HCT116 (cell line): ENCODE measurements at regions not wholly inside any gene's neighbourhood (a gene's known extent, or its start where the extent isn't known, plus 50 kb on each side); places are given as distances from the start of the nearest gene placed in this dataset.

Experiments used
- CEBPB ChIP-seq: IDR thresholded peaks from 2 replicates; pipeline ENCODE4 v1.6.1; 2012; ENCODE audit warnings: low read depth
- CTCF ChIP-seq, 3 experiments: fragments of 200-600 bp in 1 of 3; sonication (generic) in 1 of 3; IDR thresholded peaks in 2 of 3; conservative IDR thresholded peaks in 1 of 3; 2 replicates each; pipeline ENCODE4 v1.5.1; 2012 to 2017; ENCODE audit warnings: low read depth in 2 of 3, low read length in 2 of 3, antibody characterized with exemption in 1 of 3, borderline replicate concordance in 1 of 3, control low read depth in 1 of 3, mild to moderate bottlenecking in 1 of 3, mixed read lengths in 1 of 3, mixed run types in 1 of 3, moderate library complexity in 1 of 3; ENCODE audit not compliant: insufficient read depth in 1 of 3
- EZH2 ChIP-seq: fragments of 200-600 bp; sonication (generic); IDR thresholded peaks from 2 replicates; pipeline ENCODE4 v1.6.1; 2017; ENCODE audit warnings: antibody characterized with exemption, mixed run types
- FOSL1 ChIP-seq: IDR thresholded peaks from 2 replicates; pipeline ENCODE4 v1.6.1; 2012; ENCODE audit warnings: low read depth
- MAX ChIP-seq: IDR thresholded peaks from 2 replicates; pipeline ENCODE4 v1.6.1; 2012
- POLR2A ChIP-seq: IDR thresholded peaks from 2 replicates; pipeline ENCODE4 v1.7.0; 2011; ENCODE audit warnings: borderline replicate concordance; ENCODE audit not compliant: insufficient read depth, insufficient read length; ENCODE audit errors: extremely low read depth
- RAD21 ChIP-seq: IDR thresholded peaks from 2 replicates; pipeline ENCODE4 v1.6.1; 2012; ENCODE audit warnings: low read depth, mild to moderate bottlenecking
- SIN3A ChIP-seq: IDR thresholded peaks from 2 replicates; pipeline ENCODE4 v1.6.1; 2012; ENCODE audit warnings: low read depth
- ZFX ChIP-seq: fragments of 450-650 bp; IDR thresholded peaks from 2 replicates; pipeline ENCODE4 v1.6.1; 2017
- ZNF274 ChIP-seq: fragments of 200-500 bp; sonication (Bioruptor generic); IDR thresholded peaks from 2 replicates; pipeline ENCODE4 v1.6.1; 2014; ENCODE audit warnings: mild to moderate bottlenecking, low read depth, low read length, inconsistent platforms

- TF ChIP-seq ZNF274 = no peak
- no peak for TF ChIP-seq CEBPB
- no peak for TF ChIP-seq CTCF (IDR thresholded peaks at IDR 0.05 in 2 of 3, conservative IDR thresholded peaks at IDR 0.05 in 1 of 3; ENCODE audit: borderline replicate concordance in 1 of 3, insufficient read depth in 1 of 3, low read depth in 2 of 3, low read length in 2 of 3)
- no peak for TF ChIP-seq EZH2
- TF ChIP-seq FOSL1 = no peak
- no peak for TF ChIP-seq MAX
- TF ChIP-seq POLR2A = no peak
- no peak for TF ChIP-seq SIN3A
- TF ChIP-seq ZFX = no peak
- no peak for TF ChIP-seq RAD21
These were observed 290.9 kb downstream of the C3orf38 start for GRCh38 chr3:88440701-88441100.
